Endothelial cell of umbilical vein (primary cell): ENCODE measurements at regions not wholly inside any gene's neighbourhood (a gene's known extent, or its start where the extent isn't known, plus 50 kb on each side); places are given as distances from the start of the nearest gene placed in this dataset.

Experiments
- BruUV-seq: library from RNA; stranded (reverse); fragments of 400-500 nt; replicated peaks from 2 replicates; lab custom pipeline; 2021; lab: Mats Ljungman, UMichigan
- CTCF ChIA-PET: fragments of 300-600, 350-600 bp; sonication (Branson Sonifier 250); formaldehyde crosslinking; loops from one replicate; lab custom pipeline; 2021; ENCODE audit warnings: antibody characterized with exemption, inconsistent platforms; lab: Charles Lee
- POLR2A ChIA-PET: fragments of 300-600, 350-600 bp; sonication (Branson Sonifier 250); formaldehyde crosslinking; loops from one replicate; lab custom pipeline; 2021; ENCODE audit warnings: antibody characterized with exemption, inconsistent platforms; lab: Charles Lee
- DNase-seq: peaks from one replicate; pipeline ENCODE4 v3.0.0-alpha.2; 2011; ENCODE audit warnings: low read depth, low spot score
- FAIRE-seq: peaks from 2 replicates; lab custom pipeline; 2011; peaks lifted over from hg19 to GRCh38; lab: Jason Lieb, UNC
- H2AFZ ChIP-seq: 2 replicates; pipeline ENCODE4 v1.6.0; 2012; ENCODE audit warnings: low read depth, low read length, control low read depth, inconsistent platforms
- H3K27ac ChIP-seq: 2 replicates; pipeline ENCODE4 v1.5.1; 2011; ENCODE audit warnings: low read depth, mild to moderate bottlenecking, control low read depth, low read length, moderate library complexity; ENCODE audit not compliant: insufficient read depth
- H3K27me3 ChIP-seq, 2 experiments: 2 replicates each; pipeline versions ENCODE4 v1.6.0 to v1.6.1; 2011; ENCODE audit warnings: low read length in 2 of 2, mixed read lengths in 1 of 2; ENCODE audit not compliant: control insufficient read depth in 2 of 2, insufficient read depth in 2 of 2
- H3K36me3 ChIP-seq, 2 experiments: 2 replicates in 1 of 2; 3 replicates in 1 of 2; pipeline ENCODE4 v1.5.1; 2011; ENCODE audit warnings: low read length in 2 of 2, mild to moderate bottlenecking in 1 of 2, moderate library complexity in 1 of 2; ENCODE audit not compliant: control insufficient read depth in 2 of 2, insufficient read depth in 2 of 2; ENCODE audit errors: extremely low read depth in 1 of 2
- H3K4me1 ChIP-seq: 3 replicates; pipeline ENCODE4 v1.5.1; 2011; ENCODE audit warnings: mild to moderate bottlenecking, low read length; ENCODE audit not compliant: control insufficient read depth, insufficient read depth; ENCODE audit errors: extremely low read depth
- H3K4me2 ChIP-seq: 2 replicates; pipeline ENCODE4 v1.6.1; 2011; ENCODE audit warnings: low read length, control low read depth, mixed read lengths; ENCODE audit not compliant: insufficient read depth
- H3K4me3 ChIP-seq, 3 experiments: fragments of 200-600 bp in 1 of 3; sonication (generic), shearing (Covaris generic) in 1 of 3; replicated peaks in 1 of 3; 2 replicates each; pipeline ENCODE4 v1.5.1; 2011 to 2016; ENCODE audit warnings: control low read depth in 3 of 3, low read length in 3 of 3, mild to moderate bottlenecking in 2 of 3, inconsistent platforms in 1 of 3, low read depth in 1 of 3, moderate library complexity in 1 of 3; ENCODE audit not compliant: insufficient read depth in 1 of 3
- H3K79me2 ChIP-seq: 2 replicates; pipeline ENCODE4 v1.6.0; 2012; ENCODE audit warnings: low read length, inconsistent platforms; ENCODE audit not compliant: control insufficient read depth, insufficient read depth
- H3K9ac ChIP-seq: replicated peaks from 2 replicates; pipeline ENCODE3; 2011; ENCODE audit warnings: low read length, control low read depth; ENCODE audit not compliant: insufficient read depth; ENCODE audit errors: extremely low read depth
- H3K9me1 ChIP-seq: replicated peaks from 3 replicates; pipeline ENCODE4 v1.6.0; 2011; ENCODE audit warnings: mild to moderate bottlenecking, low read length; ENCODE audit not compliant: control insufficient read depth, insufficient read depth; ENCODE audit errors: extremely low read depth
- H3K9me3 ChIP-seq: replicated peaks from 2 replicates; pipeline ENCODE4 v1.5.1; 2012; ENCODE audit warnings: low read length, inconsistent platforms; ENCODE audit not compliant: control insufficient read depth, insufficient read depth
- H4K20me1 ChIP-seq: replicated peaks from 2 replicates; pipeline ENCODE3; 2011; ENCODE audit warnings: mild to moderate bottlenecking, low read length; ENCODE audit not compliant: control insufficient read depth, insufficient read depth; ENCODE audit errors: extremely low read depth
- CTCF ChIP-seq, 2 donors: IDR thresholded peaks; 1 replicate in 1 of 2; 2 replicates in 1 of 2; pipeline ENCODE4 v1.5.1; 2011; ENCODE audit warnings: low read length in 2 of 2, mild to moderate bottlenecking in 2 of 2, moderate library complexity in 2 of 2, control low read depth in 1 of 2, inconsistent platforms in 1 of 2, low read depth in 1 of 2; ENCODE audit not compliant: insufficient read depth in 1 of 2; ENCODE audit errors: extremely low read depth in 1 of 2
- EZH2 ChIP-seq: IDR thresholded peaks from 2 replicates; pipeline ENCODE4 v1.6.1; 2012; ENCODE audit warnings: borderline replicate concordance, low read depth, mild to moderate bottlenecking, moderate library complexity, low read length, inconsistent platforms; ENCODE audit not compliant: severe bottlenecking
- FOS ChIP-seq: IDR thresholded peaks from 2 replicates; pipeline ENCODE4 v1.6.1; 2011; ENCODE audit warnings: mild to moderate bottlenecking, low read length, moderate library complexity, borderline replicate concordance; ENCODE audit not compliant: insufficient read depth
- GATA2 ChIP-seq: IDR thresholded peaks from 2 replicates; pipeline ENCODE4 v1.7.0; 2011; ENCODE audit warnings: low read depth, mild to moderate bottlenecking, moderate library complexity, mixed read lengths, low read length; ENCODE audit not compliant: insufficient read length, insufficient read depth
- JUN ChIP-seq: IDR thresholded peaks from 2 replicates; pipeline ENCODE4 v1.6.1; 2011; ENCODE audit warnings: borderline replicate concordance, low read depth; ENCODE audit not compliant: insufficient read length, insufficient read depth
- MAX ChIP-seq: IDR thresholded peaks from 2 replicates; pipeline ENCODE4 v1.6.1; 2011; ENCODE audit not compliant: insufficient read depth, insufficient read length
- MYC ChIP-seq: IDR thresholded peaks from one replicate; pipeline ENCODE4 v1.6.1; 2011; ENCODE audit warnings: mild to moderate bottlenecking, low read depth, low read length
- POLR2A ChIP-seq: IDR thresholded peaks from 2 replicates; pipeline ENCODE4 v1.6.1; 2012; ENCODE audit warnings: low read depth, mild to moderate bottlenecking, control low read depth, low read length
- POLR2AphosphoS5 ChIP-seq: IDR thresholded peaks from 2 replicates; pipeline ENCODE4 v1.6.1; 2012; ENCODE audit warnings: low read depth, mild to moderate bottlenecking, control low read depth, low read length, moderate library complexity; ENCODE audit not compliant: insufficient read depth
- dilution Hi-C: fragments of 300-500 bp; cut with MboI; formaldehyde crosslinking; loops from one replicate; pipeline ENCODE4 v1.15.0; 2019; ENCODE audit warnings: low sequenced_read_pairs; ENCODE audit not compliant: extremely low pct_ligation_motif_present
- intact Hi-C: fragments of 100-400 bp; cut with micrococcal nuclease; formaldehyde crosslinking; loops from one replicate; pipeline ENCODE4 v1.10.0; 2022

- H3K79me2 ChIP-seq, result no peaks in the 10 kb centered on the region
- H3K27me3 ChIP-seq, result no peaks in the 10 kb centered on the region
- no peak overlapping the region for H3K9ac ChIP-seq
- POLR2A ChIA-PET, result no interaction called here
- TF ChIP-seq JUN (no peak), MYC (no peak), FOS (no peak), CTCF (IDR thresholded peaks at IDR 0.05; ENCODE audit: extremely low read depth in 1 of 2, insufficient read depth in 1 of 2, low read depth in 1 of 2, low read length in 2 of 2) (no peak), GATA2 (no peak), POLR2A (no peak), EZH2 (no peak), MAX (no peak), POLR2AphosphoS5 (no peak)
- FAIRE-seq (no peak), DNase-seq (no peak)
- no peaks in the 10 kb centered on the region for H3K9me1 ChIP-seq
- no peaks in the 10 kb centered on the region for H3K9me3 ChIP-seq
- CTCF ChIA-PET, result interaction anchor here (0.7 to 7.6 kb wide), 6 partner anchors 217 to 720 kb away, joined by 3 to 67 read pairs (median 9); partner anchors contain the start of gene ACKR3
- dilution Hi-C loops, result no loop called here
- intact Hi-C loops, result loop anchor here (1.0 to 5.0 kb wide), 5 partner anchors 159 to 719 kb away; partner anchors contain the start of gene ACKR3
- no peaks in the 10 kb centered on the region for H3K36me3 ChIP-seq
- H4K20me1 ChIP-seq, result no peaks in the 10 kb centered on the region
- no peak overlapping the region for H3K4me3 ChIP-seq
- H3K4me1 ChIP-seq, result no peaks in the 10 kb centered on the region
- no peak overlapping the region for H3K27ac ChIP-seq
- no TSS peak for BruUV-seq
- no peak overlapping the region for H2AFZ ChIP-seq
- no peak overlapping the region for H3K4me2 ChIP-seq
Observed at GRCh38 chr2:236353594-236353942, 89.4 kb upstream of the ASB18 start.
